Liver (tissue), 8 donors: ENCODE measurements at regions not wholly inside any gene's neighbourhood (a gene's known extent, or its start where the extent isn't known, plus 50 kb on each side); places are given as distances from the start of the nearest gene placed in this dataset.
"Not testable (repeated sequence)": the region's sequence is repeated elsewhere in the genome, so short reads cannot be mapped to it uniquely, and the experiment has no call there.

Experiments used
- DNase-seq: peaks from one replicate; pipeline ENCODE4 v3.0.0-alpha.2; 2017; ENCODE audit warnings: low spot score
- H3K27ac ChIP-seq, 2 donors: one replicate each; pipeline ENCODE4 v1.7.0; 2013; ENCODE audit warnings: inconsistent platforms in 2 of 2, low read length in 2 of 2, control low read depth in 1 of 2, low read depth in 1 of 2, mild to moderate bottlenecking in 1 of 2
- H3K27me3 ChIP-seq, 4 donors: one replicate each; pipeline versions ENCODE4 v1.6.1 to v1.7.0; 2013; ENCODE audit warnings: low read length in 3 of 4, inconsistent platforms in 1 of 4, mild to moderate bottlenecking in 1 of 4, moderate library complexity in 1 of 4; ENCODE audit not compliant: control insufficient read depth in 4 of 4, insufficient read depth in 4 of 4
- H3K36me3 ChIP-seq, 4 donors: one replicate each; pipeline versions ENCODE4 v1.6.1 to v1.7.0; 2013; ENCODE audit warnings: low read length in 3 of 4, mild to moderate bottlenecking in 3 of 4, low read depth in 1 of 4, moderate library complexity in 1 of 4; ENCODE audit not compliant: control insufficient read depth in 4 of 4, insufficient read depth in 3 of 4
- H3K4me1 ChIP-seq, 4 donors: one replicate each; pipeline versions ENCODE4 v1.6.1 to v1.7.0; 2013; ENCODE audit warnings: low read length in 3 of 4, mild to moderate bottlenecking in 3 of 4, moderate library complexity in 1 of 4; ENCODE audit not compliant: control insufficient read depth in 4 of 4, insufficient read depth in 4 of 4
- H3K4me3 ChIP-seq, 3 donors: one replicate each; pipeline versions ENCODE4 v1.6.1 to v1.7.0; 2013; ENCODE audit warnings: low read length in 3 of 3, control low read depth in 1 of 3, low read depth in 1 of 3, mild to moderate bottlenecking in 1 of 3
- H3K9ac ChIP-seq, 2 donors: one replicate each; pipeline ENCODE4 v1.7.0; 2013; ENCODE audit warnings: low read length in 2 of 2, mild to moderate bottlenecking in 2 of 2, moderate library complexity in 2 of 2, control low read depth in 1 of 2, low read depth in 1 of 2
- H3K9me3 ChIP-seq, 4 donors: one replicate each; pipeline versions ENCODE4 v1.6.1 to v1.7.0; 2013; ENCODE audit warnings: low read length in 3 of 4; ENCODE audit not compliant: control insufficient read depth in 4 of 4
- ATF3 ChIP-seq: IDR thresholded peaks from 2 replicates; pipeline ENCODE4 v1.6.1; 2016; ENCODE audit warnings: antibody characterized with exemption
- EGR1 ChIP-seq, 2 donors: IDR thresholded peaks; 2 replicates each; pipeline ENCODE4 v1.6.1; 2016 to 2018; ENCODE audit warnings: antibody characterized with exemption in 2 of 2, low read depth in 2 of 2
- FOXA1 ChIP-seq: IDR thresholded peaks from 2 replicates; pipeline ENCODE4 v1.6.1; 2016; ENCODE audit warnings: antibody characterized with exemption
- GABPA ChIP-seq, 2 donors: IDR thresholded peaks in 1 of 2; conservative IDR thresholded peaks in 1 of 2; 2 replicates each; pipeline ENCODE4 v1.6.1; 2016; ENCODE audit warnings: antibody characterized with exemption in 2 of 2, mild to moderate bottlenecking in 1 of 2, moderate library complexity in 1 of 2
- HNF4G ChIP-seq: IDR thresholded peaks from 2 replicates; pipeline ENCODE4 v1.6.1; 2016; ENCODE audit warnings: antibody characterized with exemption
- MAX ChIP-seq: IDR thresholded peaks from 2 replicates; pipeline ENCODE4 v1.6.1; 2016; ENCODE audit warnings: antibody characterized with exemption
- NR2F2 ChIP-seq: IDR thresholded peaks from 2 replicates; pipeline ENCODE4 v1.6.1; 2016; ENCODE audit warnings: antibody characterized with exemption
- RAD21 ChIP-seq, 2 donors: IDR thresholded peaks; 2 replicates each; pipeline ENCODE4 v1.6.1; 2016; ENCODE audit warnings: antibody characterized with exemption in 2 of 2, mild to moderate bottlenecking in 2 of 2
- REST ChIP-seq: IDR thresholded peaks from 2 replicates; pipeline ENCODE4 v1.6.1; 2016; ENCODE audit warnings: antibody characterized with exemption, mild to moderate bottlenecking
- SP1 ChIP-seq: IDR thresholded peaks from 2 replicates; pipeline ENCODE4 v1.6.1; 2018; ENCODE audit warnings: antibody characterized with exemption, mild to moderate bottlenecking
- TAF1 ChIP-seq: conservative IDR thresholded peaks from 2 replicates; pipeline ENCODE4 v1.6.1; 2016; ENCODE audit warnings: antibody characterized with exemption, mild to moderate bottlenecking
- YY1 ChIP-seq: IDR thresholded peaks from 2 replicates; pipeline ENCODE4 v1.6.1; 2016; ENCODE audit warnings: antibody characterized with exemption, mild to moderate bottlenecking
- WGBS: extraction: QIAGEN DNeasy Blood & Tissue Kit; methylation state at CpG from one replicate; pipeline ENCODE4 v1.1.7; 2013; 5-methylcytosine and 5-hydroxymethylcytosine counted together
- TF ChIP-seq, protein P1 (sequence below): IDR thresholded peaks from 2 replicates; pipeline ENCODE4 v1.6.1; 2016; ENCODE audit warnings: antibody characterized with exemption
- TF ChIP-seq, protein P2 (sequence below): fragments of 150-350 bp; IDR thresholded peaks from 2 replicates; pipeline ENCODE4 v1.5.1; 2017; ENCODE audit warnings: improper control_type of control experiment, low read depth, low read length; ENCODE audit not compliant: missing input control
- donor health status: healthy.
- donor health status: healthy.
- donor health status: healthy.
- donor health status: healthy.
- donor health status: healthy.

DNA sequence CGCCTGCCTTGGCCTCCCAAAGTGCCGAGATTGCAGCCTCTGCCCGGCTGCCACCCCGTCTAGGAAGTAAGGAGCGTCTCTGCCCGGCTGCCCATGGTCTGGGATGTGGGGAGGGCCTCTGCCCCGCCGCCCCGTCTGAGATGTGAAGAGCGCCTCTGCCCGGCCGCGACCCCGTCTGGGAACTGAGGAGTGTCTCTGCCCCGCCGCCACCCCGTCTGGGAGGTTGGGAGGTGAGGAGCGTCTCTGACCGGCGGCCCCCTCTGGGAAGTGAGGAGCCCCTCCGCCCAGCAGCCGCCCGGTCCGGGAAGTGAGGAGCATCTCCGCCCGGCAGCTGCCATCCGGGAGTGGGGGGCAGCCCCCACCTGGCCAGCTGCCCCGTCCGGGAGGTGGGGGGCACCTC lies 699.2 kb upstream of the TMEFF2 start:
- not testable (repeated sequence) for DNase-seq, H3K36me3 ChIP-seq, H3K4me1 ChIP-seq, H3K27ac ChIP-seq, H3K9me3 ChIP-seq, H3K4me3 ChIP-seq, H3K9ac ChIP-seq, H3K27me3 ChIP-seq
- WGBS = 96% methylated on average over 29 of the region's 29 CpGs

- DNase-seq = no peak
- Histone ChIP-seq H3K27ac (no peak overlapping the region), H3K4me3 (no peak overlapping the region), H3K9me3 (no peaks in the 10 kb centered on the region), H3K9ac (no peak overlapping the region), H3K27me3 (no peaks in the 10 kb centered on the region), H3K4me1 (no peaks in the 10 kb centered on the region), H3K36me3 (no peaks in the 10 kb centered on the region)
- TF ChIP-seq, protein P1, sequence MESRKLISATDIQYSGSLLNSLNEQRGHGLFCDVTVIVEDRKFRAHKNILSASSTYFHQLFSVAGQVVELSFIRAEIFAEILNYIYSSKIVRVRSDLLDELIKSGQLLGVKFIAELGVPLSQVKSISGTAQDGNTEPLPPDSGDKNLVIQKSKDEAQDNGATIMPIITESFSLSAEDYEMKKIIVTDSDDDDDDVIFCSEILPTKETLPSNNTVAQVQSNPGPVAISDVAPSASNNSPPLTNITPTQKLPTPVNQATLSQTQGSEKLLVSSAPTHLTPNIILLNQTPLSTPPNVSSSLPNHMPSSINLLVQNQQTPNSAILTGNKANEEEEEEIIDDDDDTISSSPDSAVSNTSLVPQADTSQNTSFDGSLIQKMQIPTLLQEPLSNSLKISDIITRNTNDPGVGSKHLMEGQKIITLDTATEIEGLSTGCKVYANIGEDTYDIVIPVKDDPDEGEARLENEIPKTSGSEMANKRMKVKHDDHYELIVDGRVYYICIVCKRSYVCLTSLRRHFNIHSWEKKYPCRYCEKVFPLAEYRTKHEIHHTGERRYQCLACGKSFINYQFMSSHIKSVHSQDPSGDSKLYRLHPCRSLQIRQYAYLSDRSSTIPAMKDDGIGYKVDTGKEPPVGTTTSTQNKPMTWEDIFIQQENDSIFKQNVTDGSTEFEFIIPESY = no peak
- no peak for TF ChIP-seq MAX
- TF ChIP-seq YY1 = no peak
- TF ChIP-seq NR2F2 = no peak
- no peak for TF ChIP-seq TAF1
- TF ChIP-seq REST = no peak
- no peak for TF ChIP-seq FOXA1
- no peak for TF ChIP-seq GABPA (IDR thresholded peaks at IDR 0.05 in 1 of 2, conservative IDR thresholded peaks at IDR 0.05 in 1 of 2)
- TF ChIP-seq HNF4G = no peak
- TF ChIP-seq ATF3 = no peak
- no peak for TF ChIP-seq EGR1 (IDR thresholded peaks at IDR 0.05; ENCODE audit: low read depth in 2 of 2)
- TF ChIP-seq RAD21 (IDR thresholded peaks at IDR 0.05) = no peak
- TF ChIP-seq, protein P2, sequence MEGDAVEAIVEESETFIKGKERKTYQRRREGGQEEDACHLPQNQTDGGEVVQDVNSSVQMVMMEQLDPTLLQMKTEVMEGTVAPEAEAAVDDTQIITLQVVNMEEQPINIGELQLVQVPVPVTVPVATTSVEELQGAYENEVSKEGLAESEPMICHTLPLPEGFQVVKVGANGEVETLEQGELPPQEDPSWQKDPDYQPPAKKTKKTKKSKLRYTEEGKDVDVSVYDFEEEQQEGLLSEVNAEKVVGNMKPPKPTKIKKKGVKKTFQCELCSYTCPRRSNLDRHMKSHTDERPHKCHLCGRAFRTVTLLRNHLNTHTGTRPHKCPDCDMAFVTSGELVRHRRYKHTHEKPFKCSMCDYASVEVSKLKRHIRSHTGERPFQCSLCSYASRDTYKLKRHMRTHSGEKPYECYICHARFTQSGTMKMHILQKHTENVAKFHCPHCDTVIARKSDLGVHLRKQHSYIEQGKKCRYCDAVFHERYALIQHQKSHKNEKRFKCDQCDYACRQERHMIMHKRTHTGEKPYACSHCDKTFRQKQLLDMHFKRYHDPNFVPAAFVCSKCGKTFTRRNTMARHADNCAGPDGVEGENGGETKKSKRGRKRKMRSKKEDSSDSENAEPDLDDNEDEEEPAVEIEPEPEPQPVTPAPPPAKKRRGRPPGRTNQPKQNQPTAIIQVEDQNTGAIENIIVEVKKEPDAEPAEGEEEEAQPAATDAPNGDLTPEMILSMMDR = no peak
- no peak for TF ChIP-seq SP1
Observed at GRCh38 chr2:192888109-192888508, 693.4 kb upstream of the TMEFF2 start.
